ENCODE measurements at regions not wholly inside any gene's neighbourhood (a gene's known extent, or its start where the extent isn't known, plus 50 kb on each side); places are given as distances from the start of the nearest gene placed in this dataset.

DNA sequence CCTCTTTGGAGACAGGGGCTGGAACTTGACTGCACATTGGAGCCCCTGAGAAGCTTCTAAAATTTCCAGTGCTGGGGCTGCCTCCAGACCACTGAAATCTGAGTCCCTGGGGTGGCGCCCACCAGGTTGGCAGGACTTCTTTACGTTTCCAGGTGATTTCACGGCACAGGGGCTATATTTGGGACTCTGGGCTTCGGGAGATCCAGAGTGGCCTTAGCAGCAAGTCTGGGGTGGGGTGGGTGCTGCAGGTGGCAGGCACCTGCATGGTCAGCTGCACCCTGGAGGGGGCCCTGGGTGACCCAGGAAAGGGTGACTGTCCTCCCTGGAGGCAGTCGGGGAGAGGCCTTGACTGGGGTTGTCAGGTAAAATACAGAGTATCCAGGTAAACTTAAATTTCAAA, 135.5 kb upstream of the PHACTR3 start:
- DNase-seq (ENCODE audit: low spot score) = no peak
- TF ChIP-seq, protein P1, sequence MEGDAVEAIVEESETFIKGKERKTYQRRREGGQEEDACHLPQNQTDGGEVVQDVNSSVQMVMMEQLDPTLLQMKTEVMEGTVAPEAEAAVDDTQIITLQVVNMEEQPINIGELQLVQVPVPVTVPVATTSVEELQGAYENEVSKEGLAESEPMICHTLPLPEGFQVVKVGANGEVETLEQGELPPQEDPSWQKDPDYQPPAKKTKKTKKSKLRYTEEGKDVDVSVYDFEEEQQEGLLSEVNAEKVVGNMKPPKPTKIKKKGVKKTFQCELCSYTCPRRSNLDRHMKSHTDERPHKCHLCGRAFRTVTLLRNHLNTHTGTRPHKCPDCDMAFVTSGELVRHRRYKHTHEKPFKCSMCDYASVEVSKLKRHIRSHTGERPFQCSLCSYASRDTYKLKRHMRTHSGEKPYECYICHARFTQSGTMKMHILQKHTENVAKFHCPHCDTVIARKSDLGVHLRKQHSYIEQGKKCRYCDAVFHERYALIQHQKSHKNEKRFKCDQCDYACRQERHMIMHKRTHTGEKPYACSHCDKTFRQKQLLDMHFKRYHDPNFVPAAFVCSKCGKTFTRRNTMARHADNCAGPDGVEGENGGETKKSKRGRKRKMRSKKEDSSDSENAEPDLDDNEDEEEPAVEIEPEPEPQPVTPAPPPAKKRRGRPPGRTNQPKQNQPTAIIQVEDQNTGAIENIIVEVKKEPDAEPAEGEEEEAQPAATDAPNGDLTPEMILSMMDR (IDR thresholded peaks at IDR 0.05; ENCODE audit: borderline replicate concordance, control extremely low read depth, extremely low read depth, insufficient read depth, missing control alignments) = no peak
- in situ Hi-C loops (cut with MboI; ENCODE audit: low sequenced_read_pairs, unreplicated experiment) = no loop called here

DNA sequence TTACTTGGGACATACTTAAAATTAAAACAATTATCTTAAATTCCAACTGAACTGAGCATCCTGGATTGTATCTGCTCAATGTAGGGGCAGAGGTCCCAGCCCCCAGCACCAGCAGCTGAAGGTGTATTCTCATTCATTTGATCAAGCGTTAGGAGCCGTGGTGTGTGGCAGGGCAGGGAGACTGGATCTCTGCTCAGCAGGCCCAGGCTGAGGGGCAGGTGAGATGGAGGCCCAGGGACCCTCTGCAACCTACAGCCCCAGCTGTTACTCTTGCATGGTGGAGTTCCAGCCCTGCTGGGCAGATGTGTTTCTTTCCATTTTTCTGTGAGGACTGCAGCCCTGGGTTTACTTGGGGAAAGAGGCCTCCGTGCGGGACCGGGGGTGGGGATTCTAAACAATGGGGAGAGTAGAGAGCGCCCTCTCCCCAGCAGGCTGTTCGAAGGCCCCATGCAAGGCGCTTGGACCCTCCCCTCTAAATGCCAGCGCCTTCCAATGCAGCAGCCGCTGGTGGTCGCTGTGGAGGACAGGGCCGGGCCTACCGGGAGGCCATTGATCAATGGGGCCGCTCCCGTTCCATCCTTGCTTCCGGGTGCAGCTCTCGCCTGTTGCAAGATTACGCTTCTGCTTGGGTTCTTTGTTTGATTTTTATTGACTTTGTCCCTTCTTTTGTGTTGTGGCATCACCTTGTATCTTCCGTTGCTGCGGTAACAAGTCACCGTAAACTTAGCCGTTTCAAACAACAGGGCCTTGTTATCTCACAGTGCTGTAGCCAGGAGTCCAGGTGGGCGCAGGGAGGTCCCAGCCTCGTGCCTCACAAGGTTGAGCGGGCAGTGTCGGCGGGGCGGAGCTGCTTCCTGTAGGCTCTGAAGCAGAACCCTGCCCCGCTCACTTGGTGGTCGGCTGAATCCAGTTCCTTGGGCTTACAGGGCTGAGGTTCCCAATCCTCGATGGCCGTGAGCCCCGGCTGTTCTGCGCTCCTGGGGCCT, 134.8 kb upstream of the PHACTR3 start:
- TF ChIP-seq, protein P1 (IDR thresholded peaks at IDR 0.05; ENCODE audit: borderline replicate concordance, control extremely low read depth, extremely low read depth, insufficient read depth, missing control alignments) = no peak
- DNase-seq (ENCODE audit: low spot score) = no peak
- in situ Hi-C loops (cut with MboI; ENCODE audit: low sequenced_read_pairs, unreplicated experiment) = no loop called here

DNA sequence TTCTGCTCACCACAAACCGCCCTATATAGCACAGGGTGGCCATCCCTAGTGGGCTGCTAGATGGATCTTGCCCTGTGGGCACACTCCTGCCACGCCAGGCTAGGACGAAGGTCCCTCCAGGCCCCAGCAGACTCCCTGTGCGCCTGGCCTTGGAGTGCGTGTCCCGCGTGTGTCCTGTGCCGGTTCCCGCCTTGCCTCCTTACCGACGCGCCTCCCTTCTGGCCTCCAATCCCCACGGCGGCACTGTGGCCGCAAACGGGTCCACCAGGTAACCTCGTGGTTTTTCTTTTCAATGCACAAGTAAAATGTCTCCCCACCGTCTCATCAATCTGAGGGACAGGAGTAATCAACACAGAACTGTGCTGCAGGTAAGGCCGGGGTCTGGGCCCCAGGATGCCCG, 133.8 kb upstream of the PHACTR3 start:
- no peak for DNase-seq (ENCODE audit: low spot score)
- TF ChIP-seq, protein P1 (IDR thresholded peaks at IDR 0.05; ENCODE audit: borderline replicate concordance, control extremely low read depth, extremely low read depth, insufficient read depth, missing control alignments) = no peak
- in situ Hi-C loops (cut with MboI; ENCODE audit: low sequenced_read_pairs, unreplicated experiment) = no loop called here

DNA sequence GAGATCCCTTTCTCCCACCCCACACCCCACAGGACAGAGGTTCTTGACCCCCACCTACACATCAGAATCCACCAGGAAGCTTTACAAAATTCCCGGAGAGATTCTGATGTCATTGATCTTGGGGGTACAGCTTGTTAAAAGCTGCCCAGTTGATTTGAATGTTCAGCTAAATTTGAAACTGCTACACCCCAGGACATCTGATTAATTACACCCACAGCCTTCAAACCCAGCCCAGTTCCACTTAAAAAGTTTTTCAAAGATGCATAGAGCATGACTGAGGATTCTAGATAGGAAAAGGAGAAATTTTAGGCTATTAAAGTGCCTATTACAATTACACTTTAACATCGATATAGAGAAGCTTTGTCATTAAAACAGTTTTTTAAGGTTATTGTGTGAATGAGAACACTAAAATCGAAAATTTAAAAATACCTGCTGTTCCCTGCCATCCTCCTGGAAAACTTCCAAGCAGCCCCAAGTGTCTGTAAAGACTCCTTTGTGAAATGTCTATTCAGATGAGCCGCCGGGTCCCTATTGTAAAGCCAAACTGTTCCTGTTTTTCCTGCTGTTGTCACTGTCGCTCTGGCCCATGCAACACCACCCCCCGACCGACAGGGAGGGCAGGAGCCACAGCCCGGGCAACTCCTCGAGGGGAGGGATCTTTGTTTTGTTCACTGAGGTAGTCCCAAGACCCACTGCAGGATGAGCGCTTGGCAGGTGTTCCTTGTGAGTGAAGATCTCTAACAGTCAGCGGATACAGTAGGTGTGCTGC, 132.5 kb upstream of the PHACTR3 start:
- in situ Hi-C loops (cut with MboI; ENCODE audit: low sequenced_read_pairs, unreplicated experiment) = no loop called here
- DNase-seq (ENCODE audit: low spot score) = no peak
- TF ChIP-seq, protein P1 (IDR thresholded peaks at IDR 0.05; ENCODE audit: borderline replicate concordance, control extremely low read depth, extremely low read depth, insufficient read depth, missing control alignments) = no peak

DNA sequence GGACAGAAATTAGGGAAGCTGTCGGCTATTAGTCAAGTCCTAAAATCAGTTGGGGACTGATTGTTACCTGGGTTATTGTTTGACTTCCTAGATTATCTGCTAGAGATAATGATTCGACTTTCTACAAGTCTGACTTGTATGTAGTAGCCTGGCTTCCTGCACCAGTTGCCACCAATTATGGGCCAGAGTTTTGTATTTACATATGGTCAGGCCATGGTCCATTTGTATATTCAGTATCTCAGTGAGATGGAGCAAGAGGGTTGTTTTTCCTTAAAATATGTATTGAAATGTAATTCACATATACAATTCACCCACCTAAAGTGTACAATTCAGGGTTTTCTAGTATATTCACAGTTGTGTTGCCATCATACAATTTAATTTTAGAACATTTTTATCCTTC, 130.6 kb upstream of the PHACTR3 start:
- in situ Hi-C loops (cut with MboI; ENCODE audit: low sequenced_read_pairs, unreplicated experiment) = no loop called here
- DNase-seq (ENCODE audit: low spot score) = no peak
- TF ChIP-seq, protein P1 (IDR thresholded peaks at IDR 0.05; ENCODE audit: borderline replicate concordance, control extremely low read depth, extremely low read depth, insufficient read depth, missing control alignments) = no peak

DNA sequence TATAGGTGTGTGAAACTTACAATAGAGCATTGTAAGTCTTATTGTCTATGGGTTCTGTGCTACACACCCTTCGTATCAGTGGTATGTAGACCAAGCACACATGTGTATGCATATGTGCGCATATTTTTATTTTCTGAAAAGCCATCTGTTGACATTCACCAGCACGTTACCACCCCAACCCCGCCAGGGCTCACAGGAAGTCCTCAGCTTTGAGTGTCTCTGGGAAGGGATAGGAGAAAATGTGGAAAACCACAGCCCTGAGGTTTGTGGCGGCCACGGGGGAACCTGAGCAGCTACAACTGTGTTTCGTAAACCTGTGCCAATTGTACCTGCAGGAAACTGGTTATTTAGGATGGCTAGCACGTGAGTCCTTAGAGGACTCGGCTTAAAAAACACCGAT, 123.3 kb upstream of the PHACTR3 start:
- TF ChIP-seq, protein P1 (IDR thresholded peaks at IDR 0.05; ENCODE audit: borderline replicate concordance, control extremely low read depth, extremely low read depth, insufficient read depth, missing control alignments) = no peak
- DNase-seq (ENCODE audit: low spot score) = no peak
- in situ Hi-C loops (cut with MboI; ENCODE audit: low sequenced_read_pairs, unreplicated experiment) = no loop called here
